ENCODE measurements at regions not wholly inside any gene's neighbourhood (a gene's known extent, or its start where the extent isn't known, plus 50 kb on each side); places are given as distances from the start of the nearest gene placed in this dataset.

DNA sequence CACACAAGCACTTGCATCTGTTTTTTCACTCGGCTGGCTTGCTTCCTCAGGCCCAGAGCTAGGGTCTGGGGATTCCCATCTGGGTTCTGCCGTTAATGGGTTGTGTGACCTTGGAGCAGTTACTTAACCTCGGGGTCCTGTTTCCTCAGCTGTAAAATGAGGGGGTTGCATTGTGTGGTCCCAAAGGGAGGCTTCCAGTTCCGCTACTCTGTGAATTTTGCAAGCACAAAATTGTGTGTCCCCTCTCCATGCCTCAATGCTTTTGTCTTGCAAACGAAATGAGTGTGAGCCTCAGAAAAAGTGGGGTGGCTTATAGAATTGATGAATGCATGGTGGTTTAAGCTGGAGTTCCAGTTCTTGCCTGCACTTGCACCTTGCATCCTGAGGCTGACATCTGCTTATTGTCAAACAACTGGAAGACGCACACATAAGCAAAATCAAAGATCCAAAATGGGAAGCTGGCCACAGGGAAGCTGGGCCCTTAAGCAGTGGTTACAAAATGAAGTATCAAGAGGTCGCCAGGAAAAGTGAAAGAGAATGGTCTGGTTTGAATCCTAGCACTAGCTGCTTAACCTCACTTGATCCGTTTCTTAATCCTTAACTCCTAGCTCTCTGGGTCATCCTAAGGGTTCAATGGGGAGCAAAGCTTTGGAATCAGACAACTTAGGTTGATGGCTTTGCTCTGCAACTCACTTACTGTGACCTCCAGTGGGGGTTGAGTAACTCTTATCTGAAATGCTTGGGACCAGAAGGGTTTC lies 490.6 kb downstream of the DHX35 start:
- TF ChIP-seq, protein P1, sequence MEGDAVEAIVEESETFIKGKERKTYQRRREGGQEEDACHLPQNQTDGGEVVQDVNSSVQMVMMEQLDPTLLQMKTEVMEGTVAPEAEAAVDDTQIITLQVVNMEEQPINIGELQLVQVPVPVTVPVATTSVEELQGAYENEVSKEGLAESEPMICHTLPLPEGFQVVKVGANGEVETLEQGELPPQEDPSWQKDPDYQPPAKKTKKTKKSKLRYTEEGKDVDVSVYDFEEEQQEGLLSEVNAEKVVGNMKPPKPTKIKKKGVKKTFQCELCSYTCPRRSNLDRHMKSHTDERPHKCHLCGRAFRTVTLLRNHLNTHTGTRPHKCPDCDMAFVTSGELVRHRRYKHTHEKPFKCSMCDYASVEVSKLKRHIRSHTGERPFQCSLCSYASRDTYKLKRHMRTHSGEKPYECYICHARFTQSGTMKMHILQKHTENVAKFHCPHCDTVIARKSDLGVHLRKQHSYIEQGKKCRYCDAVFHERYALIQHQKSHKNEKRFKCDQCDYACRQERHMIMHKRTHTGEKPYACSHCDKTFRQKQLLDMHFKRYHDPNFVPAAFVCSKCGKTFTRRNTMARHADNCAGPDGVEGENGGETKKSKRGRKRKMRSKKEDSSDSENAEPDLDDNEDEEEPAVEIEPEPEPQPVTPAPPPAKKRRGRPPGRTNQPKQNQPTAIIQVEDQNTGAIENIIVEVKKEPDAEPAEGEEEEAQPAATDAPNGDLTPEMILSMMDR (conservative IDR thresholded peaks at IDR 0.05; ENCODE audit: low read depth, low read length) = no peak
- TF ChIP-seq EZH2 (IDR thresholded peaks at IDR 0.05; ENCODE audit: low read length, unreplicated experiment) = no peak
